H9 (cell line): ENCODE measurements at regions not wholly inside any gene's neighbourhood (a gene's known extent, or its start where the extent isn't known, plus 50 kb on each side); places are given as distances from the start of the nearest gene placed in this dataset.

Source experiments
- DNase-seq: peaks from one replicate; pipeline ENCODE4 v3.0.0-alpha.2; 2017
- H2AFZ ChIP-seq: one replicate; pipeline ENCODE4 v1.6.1; 2013; ENCODE audit warnings: mild to moderate bottlenecking, low read length, control low read depth, moderate library complexity
- H2AK5ac ChIP-seq: 2 replicates; pipeline ENCODE4 v1.6.1; 2013; ENCODE audit warnings: low read length, control low read depth, mixed read lengths; ENCODE audit not compliant: insufficient read length
- H2BK120ac ChIP-seq: one replicate; pipeline ENCODE4 v1.6.1; 2013; ENCODE audit warnings: low read depth, mild to moderate bottlenecking, low read length, control low read depth, inconsistent platforms; ENCODE audit not compliant: poor library complexity, severe bottlenecking
- H2BK12ac ChIP-seq: 2 replicates; pipeline ENCODE4 v1.6.1; 2013; ENCODE audit warnings: low read length, control low read depth, mixed read lengths, low read depth; ENCODE audit not compliant: insufficient read length
- H2BK15ac ChIP-seq: 2 replicates; pipeline ENCODE4 v1.6.1; 2013; ENCODE audit warnings: low read depth, low read length, control low read depth
- H2BK20ac ChIP-seq: one replicate; pipeline ENCODE4 v1.6.1; 2013; ENCODE audit warnings: low read depth, mild to moderate bottlenecking, low read length, control low read depth, inconsistent platforms; ENCODE audit not compliant: poor library complexity, severe bottlenecking
- H2BK5ac ChIP-seq: 2 replicates; pipeline ENCODE4 v1.6.1; 2013; ENCODE audit warnings: low read length, control low read depth, mixed read lengths; ENCODE audit not compliant: insufficient read length
- H3K14ac ChIP-seq: 2 replicates; pipeline ENCODE4 v1.6.1; 2013; ENCODE audit warnings: low read length, control low read depth; ENCODE audit not compliant: insufficient read depth
- H3K18ac ChIP-seq: 2 replicates; pipeline ENCODE4 v1.6.1; 2013; ENCODE audit warnings: low read depth, mild to moderate bottlenecking, mixed read lengths, low read length, control low read depth; ENCODE audit not compliant: insufficient read length
- H3K23ac ChIP-seq: 2 replicates; pipeline ENCODE4 v1.6.1; 2013; ENCODE audit warnings: low read length, control low read depth, mixed read lengths, low read depth; ENCODE audit not compliant: insufficient read length
- H3K23me2 ChIP-seq: 2 replicates; pipeline ENCODE4 v1.6.1; 2013; ENCODE audit warnings: low read depth, mild to moderate bottlenecking, mixed read lengths, low read length, control low read depth; ENCODE audit not compliant: insufficient read length, poor library complexity, severe bottlenecking
- H3K27ac ChIP-seq: 2 replicates; pipeline ENCODE4 v1.5.1; 2013; ENCODE audit warnings: low read length, control low read depth, mixed read lengths, low read depth; ENCODE audit not compliant: insufficient read length
- H3K27me3 ChIP-seq: 2 replicates; pipeline ENCODE4 v1.6.1; 2013; ENCODE audit warnings: low read length, control low read depth, inconsistent platforms; ENCODE audit not compliant: insufficient read depth
- H3K4ac ChIP-seq: 2 replicates; pipeline ENCODE4 v1.6.1; 2013; ENCODE audit warnings: low read depth, mild to moderate bottlenecking, control low read depth, inconsistent platforms, low read length, moderate library complexity
- H3K4me1 ChIP-seq: 2 replicates; pipeline ENCODE4 v1.6.1; 2013; ENCODE audit warnings: low read length, control low read depth, inconsistent platforms; ENCODE audit not compliant: insufficient read depth
- H3K4me2 ChIP-seq: 2 replicates; pipeline ENCODE4 v1.6.1; 2013; ENCODE audit warnings: low read length, control low read depth, mixed read lengths; ENCODE audit not compliant: insufficient read length, insufficient read depth
- H3K56ac ChIP-seq: 2 replicates; pipeline ENCODE4 v1.6.1; 2013; ENCODE audit warnings: low read depth, mild to moderate bottlenecking, mixed read lengths, low read length, control low read depth; ENCODE audit not compliant: insufficient read length
- H3K79me1 ChIP-seq: 2 replicates; pipeline ENCODE4 v1.6.1; 2013; ENCODE audit warnings: low read depth, mild to moderate bottlenecking, moderate library complexity, low read length, control low read depth, inconsistent platforms; ENCODE audit not compliant: insufficient read depth, poor library complexity, severe bottlenecking
- H3K79me2 ChIP-seq: 2 replicates; pipeline ENCODE4 v1.6.1; 2013; ENCODE audit warnings: low read length, control low read depth, inconsistent platforms; ENCODE audit not compliant: insufficient read depth
- H3K9ac ChIP-seq: 2 replicates; pipeline ENCODE4 v1.6.1; 2013; ENCODE audit warnings: low read length, control low read depth, mixed read lengths; ENCODE audit not compliant: insufficient read length; ENCODE audit errors: extremely low read depth
- H3K9me3 ChIP-seq: one replicate; pipeline ENCODE4 v1.6.1; 2013; ENCODE audit warnings: low read depth, low read length, inconsistent platforms; ENCODE audit not compliant: control insufficient read depth
- H3T11ph ChIP-seq: one replicate; pipeline ENCODE4 v1.6.1; 2013; ENCODE audit warnings: mild to moderate bottlenecking, low read length, control low read depth, inconsistent platforms
- H4K20me1 ChIP-seq: one replicate; pipeline ENCODE4 v1.6.1; 2013; ENCODE audit not compliant: control insufficient read depth, insufficient read length, insufficient read depth
- H4K5ac ChIP-seq: 2 replicates; pipeline ENCODE4 v1.6.1; 2013; ENCODE audit warnings: low read depth, mild to moderate bottlenecking, mixed read lengths, low read length, control low read depth; ENCODE audit not compliant: insufficient read length
- H4K8ac ChIP-seq: replicated peaks from 2 replicates; pipeline ENCODE4 v1.6.1; 2013; ENCODE audit warnings: low read length, control low read depth, mixed read lengths, low read depth; ENCODE audit not compliant: insufficient read length
- H4K91ac ChIP-seq: 2 replicates; pipeline ENCODE4 v1.6.1; 2013; ENCODE audit warnings: low read depth, mild to moderate bottlenecking, moderate library complexity, mixed read lengths, low read length, control low read depth; ENCODE audit not compliant: insufficient read length
- H3K27ac Mint-ChIP-seq, 3 experiments: 2 replicates in 2 of 3; 3 replicates in 1 of 3; pipeline ENCODE4 v1.8.0; 2020 to 2021; ENCODE audit warnings: mixed read lengths in 3 of 3, mild to moderate bottlenecking in 1 of 3, moderate library complexity in 1 of 3
- H3K27me3 Mint-ChIP-seq: 2 replicates; pipeline ENCODE4 v1.8.0; 2021; ENCODE audit warnings: low read depth, mild to moderate bottlenecking, moderate library complexity, mixed read lengths
- H3K36me3 Mint-ChIP-seq, 3 experiments: 2 replicates in 2 of 3; 3 replicates in 1 of 3; pipeline ENCODE4 v1.8.0; 2020 to 2021; ENCODE audit warnings: low read depth in 3 of 3, mixed read lengths in 3 of 3; ENCODE audit not compliant: insufficient read depth in 1 of 3
- H3K4me1 Mint-ChIP-seq, 2 experiments: 2 replicates each; pipeline ENCODE4 v1.8.0; 2020; ENCODE audit warnings: mixed read lengths in 2 of 2
- H3K4me3 Mint-ChIP-seq, 2 experiments: 2 replicates in 1 of 2; 3 replicates in 1 of 2; pipeline ENCODE4 v1.8.0; 2020 to 2021; ENCODE audit warnings: mild to moderate bottlenecking in 2 of 2, mixed read lengths in 2 of 2, moderate library complexity in 1 of 2
- H3K9me3 Mint-ChIP-seq, 2 experiments: 2 replicates in 1 of 2; 3 replicates in 1 of 2; pipeline ENCODE4 v1.8.0; 2020; ENCODE audit warnings: mild to moderate bottlenecking in 2 of 2, mixed read lengths in 2 of 2, moderate library complexity in 1 of 2
- WGBS: extraction: QIAGEN DNeasy Blood & Tissue Kit; methylation state at CpG from one replicate; pipeline ENCODE4 v1.1.7; 2013; ENCODE audit warnings: missing lambda C conversion rate, low lambda C conversion rate, mixed read lengths; ENCODE audit not compliant: insufficient read length; ENCODE audit errors: extremely low coverage; 5-methylcytosine and 5-hydroxymethylcytosine counted together
- TF ChIP-seq, protein P1 (sequence below): fragments of 200-600 bp; sonication (generic); conservative IDR thresholded peaks from 3 replicates; pipeline ENCODE4 v1.8.0; 2021; ENCODE audit warnings: antibody characterized with exemption, mild to moderate bottlenecking

DNA sequence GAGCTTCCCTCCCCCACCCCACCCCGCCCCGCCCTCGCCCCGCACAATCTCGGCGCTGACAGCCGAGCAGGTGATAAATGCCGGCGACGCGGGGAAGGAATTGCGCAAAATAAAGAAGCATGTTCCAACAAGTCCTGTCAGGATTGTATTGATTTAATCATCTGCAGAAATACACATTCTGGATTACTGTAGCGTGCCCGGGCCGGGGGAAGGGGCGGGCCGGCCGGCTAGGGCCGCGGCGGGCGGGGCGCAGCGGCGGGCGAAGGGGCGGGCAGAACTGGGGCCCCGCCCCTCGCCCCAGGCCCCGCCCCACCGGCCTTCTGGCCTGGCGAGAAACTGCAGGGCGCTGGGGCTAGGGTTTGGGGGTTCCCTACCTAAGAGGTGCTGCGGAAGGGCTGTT is 88.9 kb upstream of the PAX2 start:
- peak; percentile 57 for DNase-seq
- no peak overlapping the region for H4K5ac ChIP-seq
- H3K27ac ChIP-seq, result no peak overlapping the region
- Mint-ChIP-seq H3K4me3 (peak overlapping the region; percentile 24 to 51; a peak in 1 of 5 replicates), H3K27me3 (peaks cover 93% of the 10 kb centered on the region), H3K9me3 (peaks cover 2 to 15% of the 10 kb centered on the region in 2 experiments; a peak in 4 of 5 replicates), H3K4me1 (peaks cover 26 to 54% of the 10 kb centered on the region in 2 experiments), H3K36me3 (peaks cover 0 to 8% (median 2%) of the 10 kb centered on the region in 3 experiments; a peak in 1 of 7 replicates), H3K27ac (no peak overlapping the region)
- H3K18ac ChIP-seq, result no peak overlapping the region
- H3K23ac ChIP-seq, result no peak overlapping the region
- no peaks in the 10 kb centered on the region; the same call in 1 of the 2 replicates for H3K4me1 ChIP-seq
- H3K56ac ChIP-seq, result no peak overlapping the region
- peaks cover 27% of the 10 kb centered on the region for H3K23me2 ChIP-seq
- H3K27me3 ChIP-seq, result peaks cover 56% of the 10 kb centered on the region
- H4K8ac ChIP-seq, result no peak overlapping the region
- H3T11ph ChIP-seq, result no peak overlapping the region
- H3K9me3 ChIP-seq, result no peaks in the 10 kb centered on the region
- H4K91ac ChIP-seq, result no peak overlapping the region
- TF ChIP-seq, protein P1, sequence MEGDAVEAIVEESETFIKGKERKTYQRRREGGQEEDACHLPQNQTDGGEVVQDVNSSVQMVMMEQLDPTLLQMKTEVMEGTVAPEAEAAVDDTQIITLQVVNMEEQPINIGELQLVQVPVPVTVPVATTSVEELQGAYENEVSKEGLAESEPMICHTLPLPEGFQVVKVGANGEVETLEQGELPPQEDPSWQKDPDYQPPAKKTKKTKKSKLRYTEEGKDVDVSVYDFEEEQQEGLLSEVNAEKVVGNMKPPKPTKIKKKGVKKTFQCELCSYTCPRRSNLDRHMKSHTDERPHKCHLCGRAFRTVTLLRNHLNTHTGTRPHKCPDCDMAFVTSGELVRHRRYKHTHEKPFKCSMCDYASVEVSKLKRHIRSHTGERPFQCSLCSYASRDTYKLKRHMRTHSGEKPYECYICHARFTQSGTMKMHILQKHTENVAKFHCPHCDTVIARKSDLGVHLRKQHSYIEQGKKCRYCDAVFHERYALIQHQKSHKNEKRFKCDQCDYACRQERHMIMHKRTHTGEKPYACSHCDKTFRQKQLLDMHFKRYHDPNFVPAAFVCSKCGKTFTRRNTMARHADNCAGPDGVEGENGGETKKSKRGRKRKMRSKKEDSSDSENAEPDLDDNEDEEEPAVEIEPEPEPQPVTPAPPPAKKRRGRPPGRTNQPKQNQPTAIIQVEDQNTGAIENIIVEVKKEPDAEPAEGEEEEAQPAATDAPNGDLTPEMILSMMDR, result no peak
- H2BK12ac ChIP-seq, result no peak overlapping the region
- H3K4ac ChIP-seq, result no peak overlapping the region
- no peak overlapping the region for H2AK5ac ChIP-seq
- no peak overlapping the region for H2BK15ac ChIP-seq
- no peak overlapping the region for H3K9ac ChIP-seq
- H2AFZ ChIP-seq, result no peak overlapping the region
- H4K20me1 ChIP-seq, result no peaks in the 10 kb centered on the region
- H2BK5ac ChIP-seq, result no peak overlapping the region
- H2BK120ac ChIP-seq, result no peak overlapping the region
- WGBS, result no CpG with 5 or more reads among the region's 34 CpGs
- H3K4me2 ChIP-seq, result peak overlapping the region; percentile 90
- no peak overlapping the region for H2BK20ac ChIP-seq
- no peak overlapping the region for H3K14ac ChIP-seq
- H3K79me1 ChIP-seq, result no peaks in the 10 kb centered on the region
- no peaks in the 10 kb centered on the region for H3K79me2 ChIP-seq
